CD4-positive, alpha-beta T cell (primary cell): ENCODE measurements at regions not wholly inside any gene's neighbourhood (a gene's known extent, or its start where the extent isn't known, plus 50 kb on each side); places are given as distances from the start of the nearest gene placed in this dataset.

Source experiments
- ATAC-seq: fragments of 200-7000 bp; cut with Tn5 transposase; one replicate; pipeline ENCODE4 v1.10.0; 2022; ENCODE audit warnings: mild to moderate bottlenecking; ENCODE audit not compliant: poor library complexity
- CTCF ChIA-PET: fragments of 350-600 bp; sonication (Branson Sonifier 250); formaldehyde crosslinking; loops from one replicate; lab custom pipeline; 2021; ENCODE audit warnings: antibody characterized with exemption, inconsistent platforms; lab: Charles Lee
- POLR2A ChIA-PET: fragments of 350-600 bp; sonication (Branson Sonifier 250); formaldehyde crosslinking; loops from one replicate; lab custom pipeline; 2021; ENCODE audit warnings: antibody characterized with exemption, inconsistent platforms; lab: Charles Lee
- DNase-seq, 14 experiments: peaks; one replicate each; pipeline ENCODE4 v3.0.0-alpha.2; 2013 to 2020; ENCODE audit warnings: mixed read lengths in 2 of 14
- H3K27ac ChIP-seq, 2 donors: one replicate each; pipeline versions ENCODE4 v1.5.1 to v1.7.0; 2013; ENCODE audit warnings: low read length in 2 of 2, low read depth in 1 of 2, mild to moderate bottlenecking in 1 of 2
- H3K27me3 ChIP-seq, 2 experiments: 1 replicate in 1 of 2; 2 replicates in 1 of 2; pipeline versions ENCODE4 v1.6.1 to v1.7.0; 2013; ENCODE audit warnings: low read length in 2 of 2, control low read depth in 1 of 2, mild to moderate bottlenecking in 1 of 2, moderate library complexity in 1 of 2; ENCODE audit not compliant: insufficient read depth in 2 of 2, control insufficient read depth in 1 of 2
- H3K36me3 ChIP-seq: one replicate; pipeline ENCODE4 v1.6.1; 2013; ENCODE audit warnings: low read length, control low read depth; ENCODE audit not compliant: insufficient read depth
- H3K4me1 ChIP-seq: one replicate; pipeline ENCODE4 v1.6.1; 2013; ENCODE audit warnings: low read length, control low read depth; ENCODE audit not compliant: insufficient read depth
- H3K4me3 ChIP-seq: one replicate; pipeline ENCODE4 v1.5.1; 2013; ENCODE audit warnings: mild to moderate bottlenecking, low read length, moderate library complexity
- H3K9me3 ChIP-seq, 2 experiments: 1 replicate in 1 of 2; 2 replicates in 1 of 2; pipeline versions ENCODE4 v1.6.1 to v1.7.0; 2013; ENCODE audit warnings: low read length in 2 of 2, mild to moderate bottlenecking in 2 of 2, control low read depth in 1 of 2, moderate library complexity in 1 of 2; ENCODE audit not compliant: control insufficient read depth in 1 of 2, insufficient read depth in 1 of 2
- H3K27ac Mint-ChIP-seq: one replicate; pipeline ENCODE4 v1.8.0; 2020; ENCODE audit warnings: mixed read lengths
- H3K27me3 Mint-ChIP-seq: one replicate; pipeline ENCODE4 v1.8.0; 2021; ENCODE audit warnings: mixed read lengths
- H3K36me3 Mint-ChIP-seq: one replicate; pipeline ENCODE4 v1.8.0; 2021; ENCODE audit warnings: low read depth, mixed read lengths
- H3K4me1 Mint-ChIP-seq: one replicate; pipeline ENCODE4 v1.8.0; 2021; ENCODE audit warnings: low read depth, mixed read lengths
- H3K4me3 Mint-ChIP-seq: one replicate; pipeline ENCODE4 v1.8.0; 2020; ENCODE audit warnings: mild to moderate bottlenecking, mixed read lengths
- H3K9me3 Mint-ChIP-seq: one replicate; pipeline ENCODE4 v1.8.0; 2020; ENCODE audit warnings: mixed read lengths
- intact Hi-C, 2 experiments: fragments of 100-400 bp; cut with DNase I in 1 of 2; cut with micrococcal nuclease in 1 of 2; formaldehyde crosslinking; loops; one replicate each; pipeline versions ENCODE4 v1.15.1 to v1.9.0; 2023 to 2025; cut with DNase I, micrococcal nuclease
- TF ChIP-seq, protein P1 (sequence below): fragments of 200-600 bp; IDR thresholded peaks from one replicate; pipeline ENCODE4 v1.8.0; 2022; ENCODE audit warnings: antibody characterized with exemption, mild to moderate bottlenecking

GRCh38 chr18:56136105-56136504 is 502.3 kb downstream of the TXNL1 start:
- TF ChIP-seq, protein P1, sequence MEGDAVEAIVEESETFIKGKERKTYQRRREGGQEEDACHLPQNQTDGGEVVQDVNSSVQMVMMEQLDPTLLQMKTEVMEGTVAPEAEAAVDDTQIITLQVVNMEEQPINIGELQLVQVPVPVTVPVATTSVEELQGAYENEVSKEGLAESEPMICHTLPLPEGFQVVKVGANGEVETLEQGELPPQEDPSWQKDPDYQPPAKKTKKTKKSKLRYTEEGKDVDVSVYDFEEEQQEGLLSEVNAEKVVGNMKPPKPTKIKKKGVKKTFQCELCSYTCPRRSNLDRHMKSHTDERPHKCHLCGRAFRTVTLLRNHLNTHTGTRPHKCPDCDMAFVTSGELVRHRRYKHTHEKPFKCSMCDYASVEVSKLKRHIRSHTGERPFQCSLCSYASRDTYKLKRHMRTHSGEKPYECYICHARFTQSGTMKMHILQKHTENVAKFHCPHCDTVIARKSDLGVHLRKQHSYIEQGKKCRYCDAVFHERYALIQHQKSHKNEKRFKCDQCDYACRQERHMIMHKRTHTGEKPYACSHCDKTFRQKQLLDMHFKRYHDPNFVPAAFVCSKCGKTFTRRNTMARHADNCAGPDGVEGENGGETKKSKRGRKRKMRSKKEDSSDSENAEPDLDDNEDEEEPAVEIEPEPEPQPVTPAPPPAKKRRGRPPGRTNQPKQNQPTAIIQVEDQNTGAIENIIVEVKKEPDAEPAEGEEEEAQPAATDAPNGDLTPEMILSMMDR, result no peak
- no peak overlapping the region for H3K27ac Mint-ChIP-seq
- ChIA-PET POLR2A (no interaction called here), CTCF (no interaction called here)
- ATAC-seq (no peak), DNase-seq (no peak)
- no peak overlapping the region for H3K4me3 Mint-ChIP-seq
- no peaks in the 10 kb centered on the region for H3K27me3 ChIP-seq
- intact Hi-C loops, result no loop called here
- H3K36me3 ChIP-seq, result no peaks in the 10 kb centered on the region
- no peaks in the 10 kb centered on the region for H3K9me3 ChIP-seq
- no peaks in the 10 kb centered on the region for H3K36me3 Mint-ChIP-seq
- no peak overlapping the region for H3K27ac ChIP-seq
- H3K4me1 ChIP-seq, result no peaks in the 10 kb centered on the region
- H3K9me3 Mint-ChIP-seq, result no peaks in the 10 kb centered on the region
- no peaks in the 10 kb centered on the region for H3K4me1 Mint-ChIP-seq
- no peak overlapping the region for H3K4me3 ChIP-seq
- H3K27me3 Mint-ChIP-seq, result no peaks in the 10 kb centered on the region

- no peak overlapping the region for H3K27ac ChIP-seq
- CTCF ChIA-PET, result no interaction called here
- intact Hi-C loops, result no loop called here
Observed at GRCh38 chr18:56130481-56130880, 507.9 kb downstream of the TXNL1 start.

DNA sequence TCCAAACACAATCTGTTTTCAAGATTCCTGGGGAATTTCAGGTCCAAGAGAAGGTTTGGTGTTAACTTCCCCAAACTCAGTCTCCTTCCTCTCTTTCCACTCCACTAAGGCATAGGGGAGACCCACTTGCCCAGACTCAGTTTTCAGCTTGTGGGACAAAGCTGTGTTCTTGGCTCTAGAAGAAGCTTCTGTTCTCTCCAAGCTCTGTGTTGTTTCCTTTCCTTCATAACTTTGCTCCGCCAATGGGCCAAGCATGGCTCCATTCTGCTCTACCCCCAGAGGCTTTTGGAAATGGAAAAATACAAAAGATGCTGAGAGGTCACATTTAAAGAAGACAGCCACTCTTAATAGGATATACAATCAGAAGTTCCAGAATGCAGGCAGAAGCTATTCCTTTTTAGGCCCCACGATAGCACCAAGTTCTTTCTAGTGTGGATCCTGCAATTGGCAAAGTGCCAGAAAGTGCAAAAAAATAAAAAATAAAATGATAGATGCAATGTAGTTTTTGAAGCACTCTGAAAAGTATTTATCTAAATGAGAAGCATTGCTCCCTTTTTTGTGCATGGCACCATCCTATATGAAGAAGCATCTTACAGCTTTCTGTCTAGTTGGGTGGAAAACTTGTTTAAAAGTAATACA is 510.1 kb downstream of the TXNL1 start:
- ChIA-PET POLR2A (no interaction called here), CTCF (no interaction called here)
- no peaks in the 10 kb centered on the region for H3K4me1 Mint-ChIP-seq

More at GRCh38 chr18:56130481-56130880, 507.9 kb downstream of the TXNL1 start:
- Mint-ChIP-seq H3K27ac (no peak overlapping the region), H3K36me3 (no peaks in the 10 kb centered on the region), H3K4me3 (no peak overlapping the region), H3K27me3 (no peaks in the 10 kb centered on the region), H3K9me3 (no peaks in the 10 kb centered on the region), H3K4me1 (no peaks in the 10 kb centered on the region)
- POLR2A ChIA-PET, result no interaction called here
- H3K27me3 ChIP-seq, result no peaks in the 10 kb centered on the region
- DNase-seq, result no peak
- no peaks in the 10 kb centered on the region for H3K4me1 ChIP-seq
- H3K4me3 ChIP-seq, result no peak overlapping the region
- H3K36me3 ChIP-seq, result no peaks in the 10 kb centered on the region
- TF ChIP-seq, protein P1, result no peak
- no peaks in the 10 kb centered on the region for H3K9me3 ChIP-seq
- ATAC-seq, result no peak

More for the DNA sequence above, 510.1 kb downstream of the TXNL1 start:
- H3K4me1 ChIP-seq, result no peaks in the 10 kb centered on the region
- H3K27me3 ChIP-seq, result no peaks in the 10 kb centered on the region
- ATAC-seq (no peak), DNase-seq (no peak)
- no peak overlapping the region for H3K4me3 Mint-ChIP-seq
- intact Hi-C loops, result no loop called here
- H3K27ac Mint-ChIP-seq, result no peak overlapping the region
- no peaks in the 10 kb centered on the region for H3K9me3 Mint-ChIP-seq
- TF ChIP-seq, protein P1, result no peak
- no peak overlapping the region for H3K27ac ChIP-seq
- H3K9me3 ChIP-seq, result no peaks in the 10 kb centered on the region
- H3K36me3 Mint-ChIP-seq, result no peaks in the 10 kb centered on the region
- no peak overlapping the region for H3K4me3 ChIP-seq
- no peaks in the 10 kb centered on the region for H3K27me3 Mint-ChIP-seq
- H3K36me3 ChIP-seq, result no peaks in the 10 kb centered on the region
